A549 (cell line): ENCODE measurements at regions not wholly inside any gene's neighbourhood (a gene's known extent, or its start where the extent isn't known, plus 50 kb on each side); places are given as distances from the start of the nearest gene placed in this dataset.

ENCODE experiments used
- ATAC-seq, 2 experiments: fragments of 200-7000 bp in 1 of 2; fragments of >200 bp in 1 of 2; cut with Nextera tagmentation in 1 of 2; cut with Tn5 transposase in 1 of 2; 3 replicates each; pipeline versions ENCODE4 v1.8.0 to v1.9.1; 2018 to 2020; ENCODE audit warnings: mild to moderate bottlenecking in 1 of 2, moderate library complexity in 1 of 2
- CTCF ChIA-PET: fragments of 300-600 bp; sonication (Branson Sonifier 250); formaldehyde crosslinking; extraction: SDS; loops from one replicate; lab custom pipeline; 2021; ENCODE audit warnings: antibody characterized with exemption, inconsistent platforms; lab: Yijun Ruan, JAX
- POLR2A ChIA-PET: fragments of 350-600 bp; formaldehyde crosslinking; extraction: SDS; loops from one replicate; lab custom pipeline; 2021; ENCODE audit warnings: antibody characterized with exemption, inconsistent platforms; lab: Yijun Ruan, JAX
- DNase-seq, 2 experiments: peaks; one replicate each; pipeline versions ENCODE4 v3.0.0 to v3.0.0-alpha.2; 2011 to 2016; ENCODE audit warnings: low read depth in 1 of 2, low spot score in 1 of 2
- FAIRE-seq: peaks from 2 replicates; lab custom pipeline; 2011; peaks lifted over from hg19 to GRCh38; lab: Jason Lieb, UNC
- H3K27ac ChIP-seq, 2 experiments: fragments of >200 bp; sonication (Bioruptor Twin); formaldehyde crosslinking; 3 replicates each; pipeline ENCODE4 v1.5.1; 2016 to 2017
- H3K4me1 ChIP-seq: fragments of >200 bp; sonication (Bioruptor Twin); formaldehyde crosslinking; 3 replicates; pipeline ENCODE4 v1.6.1; 2016
- H3K4me2 ChIP-seq: fragments of >200 bp; sonication (Bioruptor Twin); formaldehyde crosslinking; 3 replicates; pipeline ENCODE4 v1.6.1; 2016
- H3K4me3 ChIP-seq: fragments of >200 bp; sonication (Bioruptor Twin); formaldehyde crosslinking; 3 replicates; pipeline ENCODE4 v1.5.1; 2016
- H3K9me3 ChIP-seq: fragments of >200 bp; sonication (Bioruptor Twin); formaldehyde crosslinking; 3 replicates; pipeline ENCODE4 v1.6.1; 2016
- CBX8 ChIP-seq: fragments of 200-600 bp; sonication (generic); IDR thresholded peaks from 2 replicates; pipeline ENCODE4 v1.6.1; 2016
- CEBPB ChIP-seq, 2 experiments: fragments of >200 bp in 1 of 2; sonication (Bioruptor Twin) in 1 of 2; formaldehyde crosslinking in 1 of 2; IDR thresholded peaks; 2 replicates each; pipeline ENCODE4 v1.6.1; 2012 to 2016
- EP300 ChIP-seq, 2 experiments: fragments of >200 bp; sonication (Bioruptor Twin); formaldehyde crosslinking; IDR thresholded peaks; 2 replicates in 1 of 2; 3 replicates in 1 of 2; pipeline ENCODE4 v1.6.1; 2016 to 2017
- ESRRA ChIP-seq: fragments of 150-350 bp; IDR thresholded peaks from 2 replicates; pipeline ENCODE4 v1.6.1; 2014; ENCODE audit warnings: mild to moderate bottlenecking, low read length, borderline replicate concordance
- FOXS1 ChIP-seq: fragments of 250-450 bp; sonication (Bioruptor Pico); IDR thresholded peaks from 2 replicates; pipeline ENCODE4 v1.5.0; 2020; ENCODE audit warnings: mild to moderate bottlenecking, moderate library complexity
- GATA3 ChIP-seq: IDR thresholded peaks from 2 replicates; pipeline ENCODE4 v1.6.1; 2012; ENCODE audit warnings: borderline replicate concordance
- HEYL ChIP-seq: fragments of 250-450 bp; sonication (Bioruptor Pico); IDR thresholded peaks from 2 replicates; pipeline ENCODE4 v1.8.0; 2021; ENCODE audit warnings: mild to moderate bottlenecking, moderate library complexity
- JUNB ChIP-seq: fragments of >200 bp; sonication (Bioruptor Twin); formaldehyde crosslinking; IDR thresholded peaks from 2 replicates; pipeline ENCODE4 v1.6.1; 2016
- KDM1A ChIP-seq: fragments of 200-600 bp; sonication (generic); IDR thresholded peaks from 2 replicates; pipeline ENCODE4 v1.6.1; 2016; ENCODE audit warnings: low read depth, mild to moderate bottlenecking
- KDM5A ChIP-seq: fragments of 200-600 bp; sonication (generic); IDR thresholded peaks from 2 replicates; pipeline ENCODE4 v1.6.1; 2016; ENCODE audit warnings: antibody characterized with exemption, mild to moderate bottlenecking
- MYC ChIP-seq: IDR thresholded peaks from 2 replicates; pipeline ENCODE4 v1.6.1; 2012; ENCODE audit warnings: mild to moderate bottlenecking, inconsistent platforms, low read length, improper control_type of control experiment, borderline replicate concordance
- POLR2A ChIP-seq: IDR thresholded peaks from 2 replicates; pipeline ENCODE4 v1.6.1; 2012; ENCODE audit warnings: mild to moderate bottlenecking, low read length
- POLR2AphosphoS2 ChIP-seq: conservative IDR thresholded peaks from 2 replicates; pipeline ENCODE4 v1.6.1; 2012; ENCODE audit warnings: low read length, improper control_type of control experiment, inconsistent platforms
- RAD21 ChIP-seq, 2 experiments: fragments of >200 bp in 1 of 2; sonication (Bioruptor Twin) in 1 of 2; formaldehyde crosslinking in 1 of 2; IDR thresholded peaks in 1 of 2; conservative IDR thresholded peaks in 1 of 2; 2 replicates in 1 of 2; 3 replicates in 1 of 2; pipeline ENCODE4 v1.6.1; 2012 to 2018; ENCODE audit warnings: inconsistent platforms in 1 of 2
- RNF2 ChIP-seq: fragments of 200-600 bp; sonication (generic); IDR thresholded peaks from 2 replicates; pipeline ENCODE4 v1.6.1; 2016; ENCODE audit warnings: low read depth, mild to moderate bottlenecking, antibody characterized with exemption, moderate library complexity, borderline replicate concordance
- TP53 ChIP-seq: fragments of 250-450 bp; sonication (Bioruptor Pico); IDR thresholded peaks from 2 replicates; pipeline ENCODE4 v1.5.0; 2021; ENCODE audit warnings: mild to moderate bottlenecking, moderate library complexity
- ZNF302 ChIP-seq: fragments of 250-450 bp; sonication (Bioruptor Pico); IDR thresholded peaks from 2 replicates; pipeline ENCODE4 v1.9.0; 2021; ENCODE audit warnings: inconsistent platforms, mild to moderate bottlenecking, moderate library complexity
- ZSCAN20 ChIP-seq: fragments of 250-450 bp; sonication (Bioruptor Pico); IDR thresholded peaks from 2 replicates; pipeline ENCODE4 v1.8.0; 2022; ENCODE audit warnings: mild to moderate bottlenecking, moderate library complexity
- WGBS: methylation state at CpG from one replicate; pipeline ENCODE4 v1.1.6; 2017; ENCODE audit errors: missing lambda C conversion rate; 5-methylcytosine and 5-hydroxymethylcytosine counted together
- TF ChIP-seq, protein P1 (sequence below): IDR thresholded peaks from 2 replicates; pipeline ENCODE4 v1.6.1; 2012
- TF ChIP-seq, protein P2 (sequence below): fragments of 150-350 bp; IDR thresholded peaks from 2 replicates; pipeline ENCODE4 v1.6.1; 2014; ENCODE audit warnings: low read depth, mild to moderate bottlenecking, low read length
- TF ChIP-seq, protein P3 (sequence below): IDR thresholded peaks from 2 replicates; pipeline ENCODE4 v1.6.1; 2012
- TF ChIP-seq, protein P4 (sequence below): fragments of 250-450 bp; sonication (Bioruptor Pico); IDR thresholded peaks from 2 replicates; pipeline ENCODE4 v1.5.0; 2020; ENCODE audit warnings: low read depth, mild to moderate bottlenecking, moderate library complexity

DNA sequence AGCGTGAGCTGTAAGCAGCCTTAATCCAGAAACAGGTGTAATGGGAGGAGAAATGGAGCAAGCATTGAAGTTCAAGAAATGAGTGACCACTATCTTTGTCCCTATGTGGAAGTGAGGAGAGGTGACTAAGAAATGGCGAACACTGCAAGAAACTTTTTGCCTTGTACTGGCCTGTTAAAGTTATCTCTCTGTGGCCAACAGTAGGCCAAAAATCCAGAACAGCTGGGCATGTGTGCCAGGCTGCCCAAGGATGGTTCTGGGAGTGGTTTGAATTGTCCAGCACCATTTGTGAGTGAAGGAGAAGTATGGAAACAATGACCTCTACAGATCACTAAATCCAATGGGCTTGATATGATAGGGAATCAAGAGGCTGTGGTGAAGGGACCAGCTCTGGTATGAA is 83.3 kb upstream of the FRMD6 start:
- Histone ChIP-seq H3K4me1 (peaks cover 14% of the 10 kb centered on the region), H3K4me3 (no peak overlapping the region), H3K4me2 (no peak overlapping the region), H3K9me3 (no peaks in the 10 kb centered on the region), H3K27ac (no peak overlapping the region)
- ATAC-seq, result no peak
- no peak for TF ChIP-seq MYC
- no peak for FAIRE-seq
- POLR2A ChIA-PET, result no interaction called here
- no peak for DNase-seq
- WGBS, result 89% methylated on average over 2 of the region's 2 CpGs
- CTCF ChIA-PET, result interaction anchor here (0.6 to 2.6 kb wide), 4 partner anchors 15 to 509 kb away, joined by 3 to 9 read pairs (median 5); no protein-coding TSS in a partner anchor

DNA sequence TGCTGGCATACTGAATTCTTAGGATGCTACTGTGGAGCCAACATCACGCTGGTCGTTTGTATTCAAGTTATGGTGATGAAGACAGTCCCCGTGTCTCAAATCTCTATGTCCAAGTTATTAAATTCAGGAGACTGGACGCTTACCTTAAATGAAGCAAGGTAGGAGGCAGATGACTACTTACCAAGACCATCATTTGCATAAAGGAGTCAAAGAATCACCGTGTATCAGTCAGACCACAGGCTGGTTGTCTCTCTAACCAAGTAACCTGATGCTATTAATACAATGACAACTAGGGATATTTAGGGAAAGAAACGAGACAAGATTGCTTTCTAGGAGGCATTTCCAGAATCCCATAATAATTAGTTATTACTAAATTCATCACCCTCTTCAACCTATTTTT is 78.1 kb upstream of the FRMD6 start:
- no peak for ATAC-seq
- 68% methylated on average over 6 of the region's 6 CpGs for WGBS
- no peak overlapping the region for H3K4me3 ChIP-seq
- CTCF ChIA-PET, result no interaction called here
- H3K9me3 ChIP-seq, result no peaks in the 10 kb centered on the region
- POLR2A ChIA-PET, result no interaction called here
- FAIRE-seq, result no peak
- TF ChIP-seq ZNF302 (CRISPR knock-in tag) (no peak), HEYL (CRISPR knock-in tag) (no peak), RNF2 (no peak), POLR2A (no peak), CBX8 (no peak), RAD21 (conservative IDR thresholded peaks at IDR 0.05 in 1 of 2, IDR thresholded peaks at IDR 0.05 in 1 of 2) (no peak), ESRRA (no peak), ZSCAN20 (no peak), TP53 (no peak), FOXS1 (CRISPR knock-in tag) (no peak), CEBPB (IDR thresholded peaks at IDR 0.05) (no peak)
- TF ChIP-seq, protein P1, sequence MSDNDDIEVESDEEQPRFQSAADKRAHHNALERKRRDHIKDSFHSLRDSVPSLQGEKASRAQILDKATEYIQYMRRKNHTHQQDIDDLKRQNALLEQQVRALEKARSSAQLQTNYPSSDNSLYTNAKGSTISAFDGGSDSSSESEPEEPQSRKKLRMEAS, result no peak
- no peaks in the 10 kb centered on the region for H3K4me1 ChIP-seq
- no peak for DNase-seq
- no peak overlapping the region for H3K4me2 ChIP-seq
- no peak overlapping the region for H3K27ac ChIP-seq

DNA sequence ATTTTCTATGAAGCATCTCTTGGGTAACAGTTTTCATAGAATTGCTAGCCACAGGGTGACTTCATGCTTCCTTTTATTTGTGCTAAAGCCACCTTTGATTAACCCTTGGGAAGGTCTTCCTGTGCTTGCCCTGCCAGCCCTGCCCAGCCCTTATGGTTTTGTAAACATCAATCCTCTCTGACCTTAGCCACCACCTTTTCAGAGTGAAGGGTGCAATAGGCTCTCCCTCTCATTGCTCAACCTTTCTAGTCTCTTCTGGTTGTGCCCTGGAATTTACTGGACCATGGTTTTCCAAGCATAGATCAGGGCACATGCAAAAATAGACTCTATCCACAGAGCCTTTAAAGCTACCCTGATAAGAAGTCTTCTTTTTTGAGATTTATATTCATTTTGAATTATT is 77.7 kb upstream of the FRMD6 start:
- DNase-seq, result no peak
- no peak overlapping the region for H3K4me3 ChIP-seq
- FAIRE-seq, result no peak
- no peak overlapping the region for H3K4me2 ChIP-seq
- no peaks in the 10 kb centered on the region for H3K4me1 ChIP-seq
- H3K9me3 ChIP-seq, result no peaks in the 10 kb centered on the region
- ChIA-PET POLR2A (no interaction called here), CTCF (interaction anchor here (1.3 kb wide), 1 partner anchor 36 kb away, joined by 3 read pairs; no protein-coding TSS in a partner anchor)
- H3K27ac ChIP-seq, result no peak overlapping the region
- TF ChIP-seq KDM1A, result no peak
- TF ChIP-seq POLR2AphosphoS2, result no peak
- no peak for TF ChIP-seq FOXS1 (CRISPR knock-in tag)
- TF ChIP-seq, protein P2, sequence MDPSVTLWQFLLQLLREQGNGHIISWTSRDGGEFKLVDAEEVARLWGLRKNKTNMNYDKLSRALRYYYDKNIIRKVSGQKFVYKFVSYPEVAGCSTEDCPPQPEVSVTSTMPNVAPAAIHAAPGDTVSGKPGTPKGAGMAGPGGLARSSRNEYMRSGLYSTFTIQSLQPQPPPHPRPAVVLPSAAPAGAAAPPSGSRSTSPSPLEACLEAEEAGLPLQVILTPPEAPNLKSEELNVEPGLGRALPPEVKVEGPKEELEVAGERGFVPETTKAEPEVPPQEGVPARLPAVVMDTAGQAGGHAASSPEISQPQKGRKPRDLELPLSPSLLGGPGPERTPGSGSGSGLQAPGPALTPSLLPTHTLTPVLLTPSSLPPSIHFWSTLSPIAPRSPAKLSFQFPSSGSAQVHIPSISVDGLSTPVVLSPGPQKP, result no peak
- TF ChIP-seq, protein P3, sequence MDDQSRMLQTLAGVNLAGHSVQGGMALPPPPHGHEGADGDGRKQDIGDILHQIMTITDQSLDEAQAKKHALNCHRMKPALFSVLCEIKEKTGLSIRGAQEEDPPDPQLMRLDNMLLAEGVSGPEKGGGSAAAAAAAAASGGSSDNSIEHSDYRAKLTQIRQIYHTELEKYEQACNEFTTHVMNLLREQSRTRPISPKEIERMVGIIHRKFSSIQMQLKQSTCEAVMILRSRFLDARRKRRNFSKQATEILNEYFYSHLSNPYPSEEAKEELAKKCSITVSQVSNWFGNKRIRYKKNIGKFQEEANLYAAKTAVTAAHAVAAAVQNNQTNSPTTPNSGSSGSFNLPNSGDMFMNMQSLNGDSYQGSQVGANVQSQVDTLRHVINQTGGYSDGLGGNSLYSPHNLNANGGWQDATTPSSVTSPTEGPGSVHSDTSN, result no peak
- TF ChIP-seq HEYL (CRISPR knock-in tag), result no peak
- TF ChIP-seq GATA3, result no peak
- no peak for TF ChIP-seq EP300 (IDR thresholded peaks at IDR 0.05)
- TF ChIP-seq, protein P4, sequence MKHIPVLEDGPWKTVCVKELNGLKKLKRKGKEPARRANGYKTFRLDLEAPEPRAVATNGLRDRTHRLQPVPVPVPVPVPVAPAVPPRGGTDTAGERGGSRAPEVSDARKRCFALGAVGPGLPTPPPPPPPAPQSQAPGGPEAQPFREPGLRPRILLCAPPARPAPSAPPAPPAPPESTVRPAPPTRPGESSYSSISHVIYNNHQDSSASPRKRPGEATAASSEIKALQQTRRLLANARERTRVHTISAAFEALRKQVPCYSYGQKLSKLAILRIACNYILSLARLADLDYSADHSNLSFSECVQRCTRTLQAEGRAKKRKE (CRISPR knock-in tag), result no peak
- no peak for TF ChIP-seq KDM5A
- no peak for TF ChIP-seq JUNB
- no peak for ATAC-seq
